HepG2 (cell line): ENCODE measurements at regions not wholly inside any gene's neighbourhood (a gene's known extent, or its start where the extent isn't known, plus 50 kb on each side); places are given as distances from the start of the nearest gene placed in this dataset.

Experiments
- FOXA1 ChIP-seq, 2 experiments: fragments of 450-650 bp in 1 of 2; sonication (generic) in 1 of 2; formaldehyde crosslinking in 1 of 2; IDR thresholded peaks; 2 replicates each; pipeline versions ENCODE4 v1.4.0 to v1.6.1; 2016 to 2020; ENCODE audit warnings: missing genetic modification reagents in 1 of 2
- RBM39 ChIP-seq: fragments of 200-400 bp; formaldehyde crosslinking; IDR thresholded peaks from one replicate; pipeline ENCODE4 v1.6.1; 2018; ENCODE audit warnings: antibody characterized with exemption, mild to moderate bottlenecking, low read depth, low read length; ENCODE audit not compliant: poor library complexity, severe bottlenecking
- SIN3B ChIP-seq: fragments of 150-350 bp; IDR thresholded peaks from 2 replicates; pipeline ENCODE4 v1.6.1; 2014; ENCODE audit warnings: low read length
- SIX1 ChIP-seq: sonication (generic); formaldehyde crosslinking; IDR thresholded peaks from 2 replicates; pipeline ENCODE4 v1.4.0; 2020; ENCODE audit warnings: missing genetic modification reagents, borderline replicate concordance
- TAF1 ChIP-seq: sonication (generic); formaldehyde crosslinking; IDR thresholded peaks from 2 replicates; pipeline ENCODE4 v1.4.0; 2020; ENCODE audit warnings: missing genetic modification reagents
- ZEB1 ChIP-seq: IDR thresholded peaks from 2 replicates; pipeline ENCODE4 v1.6.1; 2012; ENCODE audit warnings: mild to moderate bottlenecking, low read depth, inconsistent platforms; ENCODE audit not compliant: insufficient replicate concordance
- ZNF598 ChIP-seq: sonication (generic); formaldehyde crosslinking; IDR thresholded peaks from 2 replicates; pipeline ENCODE4 v1.5.1; 2020; ENCODE audit warnings: mild to moderate bottlenecking, missing genetic modification reagents, borderline replicate concordance
- TF ChIP-seq, protein P1 (sequence below): sonication (generic); formaldehyde crosslinking; IDR thresholded peaks from 2 replicates; pipeline ENCODE4 v1.5.0; 2020; ENCODE audit warnings: mild to moderate bottlenecking, missing genetic modification reagents
- TF ChIP-seq, protein P2 (sequence below): sonication (generic); formaldehyde crosslinking; IDR thresholded peaks from 2 replicates; pipeline ENCODE4 v1.4.0; 2020; ENCODE audit warnings: missing genetic modification reagents, borderline replicate concordance
- TF ChIP-seq, protein P3 (sequence below): sonication (generic); formaldehyde crosslinking; IDR thresholded peaks from 2 replicates; pipeline ENCODE4 v1.5.1; 2020; ENCODE audit warnings: missing genetic modification reagents, mild to moderate bottlenecking, borderline replicate concordance
- TF ChIP-seq, protein P4 (sequence below): IDR thresholded peaks from 2 replicates; pipeline ENCODE4 v1.6.1; 2016; ENCODE audit warnings: control low read depth
- TF ChIP-seq, protein P5 (sequence below): sonication (generic); formaldehyde crosslinking; IDR thresholded peaks from 2 replicates; pipeline ENCODE4 v1.5.1; 2020; ENCODE audit warnings: missing genetic modification reagents, mild to moderate bottlenecking, borderline replicate concordance

DNA sequence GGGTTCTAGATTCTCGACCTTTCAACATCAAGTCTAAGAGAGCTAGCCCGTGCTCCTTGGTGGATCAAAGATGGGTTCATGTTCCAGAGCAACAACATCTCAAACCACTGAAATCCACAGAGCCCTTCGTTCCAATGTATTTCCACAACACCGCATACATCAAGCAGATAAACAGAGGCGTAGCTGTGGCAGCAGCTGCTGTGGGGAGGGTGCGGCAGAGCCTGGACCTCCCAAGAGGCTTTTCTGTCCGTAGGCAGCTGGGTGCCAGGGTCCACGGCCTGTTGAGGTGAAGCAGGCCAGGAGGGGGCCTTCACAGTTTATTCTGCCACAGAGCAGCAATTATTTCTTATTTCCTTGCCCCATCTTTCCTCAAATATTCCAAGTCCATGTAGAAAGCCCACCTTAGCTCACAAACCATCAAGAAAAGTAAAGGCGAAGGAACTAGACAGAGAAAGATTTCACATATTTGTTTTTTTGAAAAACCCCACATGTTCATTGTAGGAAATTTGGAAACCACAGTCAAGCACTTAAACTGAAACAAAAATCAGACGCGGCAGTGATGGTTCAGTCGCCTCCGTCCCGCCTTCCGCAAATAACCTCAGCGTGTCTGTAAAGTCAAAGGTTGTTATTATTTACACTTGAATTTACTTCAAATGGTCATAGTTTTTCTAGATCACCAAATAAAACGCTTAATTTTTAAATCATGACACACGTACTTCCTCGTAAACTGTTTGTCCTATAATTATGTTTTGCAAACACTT is 144.6 kb upstream of the FOXF1 start (continued):
- TF ChIP-seq, protein P1, sequence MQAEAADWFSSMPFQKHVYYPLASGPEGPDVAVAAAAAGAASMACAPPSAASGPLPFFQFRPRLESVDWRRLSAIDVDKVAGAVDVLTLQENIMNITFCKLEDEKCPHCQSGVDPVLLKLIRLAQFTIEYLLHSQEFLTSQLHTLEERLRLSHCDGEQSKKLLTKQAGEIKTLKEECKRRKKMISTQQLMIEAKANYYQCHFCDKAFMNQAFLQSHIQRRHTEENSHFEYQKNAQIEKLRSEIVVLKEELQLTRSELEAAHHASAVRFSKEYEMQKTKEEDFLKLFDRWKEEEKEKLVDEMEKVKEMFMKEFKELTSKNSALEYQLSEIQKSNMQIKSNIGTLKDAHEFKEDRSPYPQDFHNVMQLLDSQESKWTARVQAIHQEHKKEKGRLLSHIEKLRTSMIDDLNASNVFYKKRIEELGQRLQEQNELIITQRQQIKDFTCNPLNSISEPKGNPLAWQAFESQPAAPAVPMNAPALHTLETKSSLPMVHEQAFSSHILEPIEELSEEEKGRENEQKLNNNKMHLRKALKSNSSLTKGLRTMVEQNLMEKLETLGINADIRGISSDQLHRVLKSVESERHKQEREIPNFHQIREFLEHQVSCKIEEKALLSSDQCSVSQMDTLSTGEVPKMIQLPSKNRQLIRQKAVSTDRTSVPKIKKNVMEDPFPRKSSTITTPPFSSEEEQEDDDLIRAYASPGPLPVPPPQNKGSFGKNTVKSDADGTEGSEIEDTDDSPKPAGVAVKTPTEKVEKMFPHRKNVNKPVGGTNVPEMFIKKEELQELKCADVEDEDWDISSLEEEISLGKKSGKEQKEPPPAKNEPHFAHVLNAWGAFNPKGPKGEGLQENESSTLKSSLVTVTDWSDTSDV (CRISPR knock-in tag): no peak
- TF ChIP-seq SIX1 (CRISPR knock-in tag): no peak
- TF ChIP-seq SIN3B: no peak
- no peak for TF ChIP-seq ZNF598 (CRISPR knock-in tag)
- TF ChIP-seq, protein P2, sequence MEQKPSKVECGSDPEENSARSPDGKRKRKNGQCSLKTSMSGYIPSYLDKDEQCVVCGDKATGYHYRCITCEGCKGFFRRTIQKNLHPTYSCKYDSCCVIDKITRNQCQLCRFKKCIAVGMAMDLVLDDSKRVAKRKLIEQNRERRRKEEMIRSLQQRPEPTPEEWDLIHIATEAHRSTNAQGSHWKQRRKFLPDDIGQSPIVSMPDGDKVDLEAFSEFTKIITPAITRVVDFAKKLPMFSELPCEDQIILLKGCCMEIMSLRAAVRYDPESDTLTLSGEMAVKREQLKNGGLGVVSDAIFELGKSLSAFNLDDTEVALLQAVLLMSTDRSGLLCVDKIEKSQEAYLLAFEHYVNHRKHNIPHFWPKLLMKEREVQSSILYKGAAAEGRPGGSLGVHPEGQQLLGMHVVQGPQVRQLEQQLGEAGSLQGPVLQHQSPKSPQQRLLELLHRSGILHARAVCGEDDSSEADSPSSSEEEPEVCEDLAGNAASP: no peak
- TF ChIP-seq, protein P3, sequence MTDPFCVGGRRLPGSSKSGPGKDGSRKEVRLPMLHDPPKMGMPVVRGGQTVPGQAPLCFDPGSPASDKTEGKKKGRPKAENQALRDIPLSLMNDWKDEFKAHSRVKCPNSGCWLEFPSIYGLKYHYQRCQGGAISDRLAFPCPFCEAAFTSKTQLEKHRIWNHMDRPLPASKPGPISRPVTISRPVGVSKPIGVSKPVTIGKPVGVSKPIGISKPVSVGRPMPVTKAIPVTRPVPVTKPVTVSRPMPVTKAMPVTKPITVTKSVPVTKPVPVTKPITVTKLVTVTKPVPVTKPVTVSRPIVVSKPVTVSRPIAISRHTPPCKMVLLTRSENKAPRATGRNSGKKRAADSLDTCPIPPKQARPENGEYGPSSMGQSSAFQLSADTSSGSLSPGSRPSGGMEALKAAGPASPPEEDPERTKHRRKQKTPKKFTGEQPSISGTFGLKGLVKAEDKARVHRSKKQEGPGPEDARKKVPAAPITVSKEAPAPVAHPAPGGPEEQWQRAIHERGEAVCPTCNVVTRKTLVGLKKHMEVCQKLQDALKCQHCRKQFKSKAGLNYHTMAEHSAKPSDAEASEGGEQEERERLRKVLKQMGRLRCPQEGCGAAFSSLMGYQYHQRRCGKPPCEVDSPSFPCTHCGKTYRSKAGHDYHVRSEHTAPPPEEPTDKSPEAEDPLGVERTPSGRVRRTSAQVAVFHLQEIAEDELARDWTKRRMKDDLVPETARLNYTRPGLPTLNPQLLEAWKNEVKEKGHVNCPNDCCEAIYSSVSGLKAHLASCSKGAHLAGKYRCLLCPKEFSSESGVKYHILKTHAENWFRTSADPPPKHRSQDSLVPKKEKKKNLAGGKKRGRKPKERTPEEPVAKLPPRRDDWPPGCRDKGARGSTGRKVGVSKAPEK (CRISPR knock-in tag): no peak
- TF ChIP-seq ZEB1: no peak
- TF ChIP-seq, protein P4, sequence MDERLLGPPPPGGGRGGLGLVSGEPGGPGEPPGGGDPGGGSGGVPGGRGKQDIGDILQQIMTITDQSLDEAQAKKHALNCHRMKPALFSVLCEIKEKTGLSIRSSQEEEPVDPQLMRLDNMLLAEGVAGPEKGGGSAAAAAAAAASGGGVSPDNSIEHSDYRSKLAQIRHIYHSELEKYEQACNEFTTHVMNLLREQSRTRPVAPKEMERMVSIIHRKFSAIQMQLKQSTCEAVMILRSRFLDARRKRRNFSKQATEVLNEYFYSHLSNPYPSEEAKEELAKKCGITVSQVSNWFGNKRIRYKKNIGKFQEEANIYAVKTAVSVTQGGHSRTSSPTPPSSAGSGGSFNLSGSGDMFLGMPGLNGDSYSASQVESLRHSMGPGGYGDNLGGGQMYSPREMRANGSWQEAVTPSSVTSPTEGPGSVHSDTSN (CRISPR knock-in tag): no peak
- no peak for TF ChIP-seq RBM39
- TF ChIP-seq, protein P5, sequence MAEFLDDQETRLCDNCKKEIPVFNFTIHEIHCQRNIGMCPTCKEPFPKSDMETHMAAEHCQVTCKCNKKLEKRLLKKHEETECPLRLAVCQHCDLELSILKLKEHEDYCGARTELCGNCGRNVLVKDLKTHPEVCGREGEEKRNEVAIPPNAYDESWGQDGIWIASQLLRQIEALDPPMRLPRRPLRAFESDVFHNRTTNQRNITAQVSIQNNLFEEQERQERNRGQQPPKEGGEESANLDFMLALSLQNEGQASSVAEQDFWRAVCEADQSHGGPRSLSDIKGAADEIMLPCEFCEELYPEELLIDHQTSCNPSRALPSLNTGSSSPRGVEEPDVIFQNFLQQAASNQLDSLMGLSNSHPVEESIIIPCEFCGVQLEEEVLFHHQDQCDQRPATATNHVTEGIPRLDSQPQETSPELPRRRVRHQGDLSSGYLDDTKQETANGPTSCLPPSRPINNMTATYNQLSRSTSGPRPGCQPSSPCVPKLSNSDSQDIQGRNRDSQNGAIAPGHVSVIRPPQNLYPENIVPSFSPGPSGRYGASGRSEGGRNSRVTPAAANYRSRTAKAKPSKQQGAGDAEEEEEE (CRISPR knock-in tag): no peak
- TF ChIP-seq TAF1 (CRISPR knock-in tag): no peak
- no peak for TF ChIP-seq FOXA1 (IDR thresholded peaks at IDR 0.05)
- TF ChIP-seq FOXA1 (CRISPR knock-in tag; IDR thresholded peaks at IDR 0.05): no peak
